HG03060 (cell line): ENCODE measurements at regions not wholly inside any gene's neighbourhood (a gene's known extent, or its start where the extent isn't known, plus 50 kb on each side); places are given as distances from the start of the nearest gene placed in this dataset.

Source experiments
- ATAC-seq: cut with Tn5 transposase; IDR thresholded peaks from one replicate; pipeline ENCODE4 v1.9.1; 2021; ENCODE audit warnings: low read depth, moderate number of reproducible peaks; ENCODE audit not compliant: unreplicated experiment

GRCh38 chr9:79164406-79164805 lies 407.4 kb upstream of the TLE4 start:
- no peak for ATAC-seq

- no peak for ATAC-seq
Measured at GRCh38 chr9:79165020-79165780, 406.6 kb upstream of the TLE4 start.

GRCh38 chr9:79166005-79166404 lies 405.8 kb upstream of the TLE4 start:
- no peak for ATAC-seq

GRCh38 chr9:79170643-79171042 lies 401.1 kb upstream of the TLE4 start:
- ATAC-seq = no peak

- no peak for ATAC-seq
Measured at GRCh38 chr9:79173932-79174331, 397.8 kb upstream of the TLE4 start.

- no peak for ATAC-seq
Measured at GRCh38 chr9:79176014-79176697, 395.6 kb upstream of the TLE4 start.

- ATAC-seq = no peak
Measured at GRCh38 chr9:79184831-79185230, 386.9 kb upstream of the TLE4 start.

- no peak for ATAC-seq
Measured at GRCh38 chr9:79185866-79186265, 385.9 kb upstream of the TLE4 start.

GRCh38 chr9:79189511-79189924 lies 382.2 kb upstream of the TLE4 start:
- no peak for ATAC-seq

GRCh38 chr9:79193001-79193400 lies 378.8 kb upstream of the TLE4 start:
- ATAC-seq = no peak

- no peak for ATAC-seq
Measured at GRCh38 chr9:79193501-79194223, 378.1 kb upstream of the TLE4 start.

- no peak for ATAC-seq
Measured at GRCh38 chr9:79195879-79196278, 375.9 kb upstream of the TLE4 start.

GRCh38 chr9:79196606-79197005 lies 375.2 kb upstream of the TLE4 start:
- ATAC-seq = no peak

- ATAC-seq = no peak
Measured at GRCh38 chr9:79200336-79200735, 371.4 kb upstream of the TLE4 start.

GRCh38 chr9:79201636-79202035 lies 370.1 kb upstream of the TLE4 start:
- no peak for ATAC-seq

GRCh38 chr9:79208791-79209396 lies 362.9 kb upstream of the TLE4 start:
- no peak for ATAC-seq

GRCh38 chr9:79210541-79211243 lies 361.1 kb upstream of the TLE4 start:
- no peak for ATAC-seq

- ATAC-seq = no peak
Measured at GRCh38 chr9:79213417-79214125, 358.2 kb upstream of the TLE4 start.

- ATAC-seq = no peak
Measured at GRCh38 chr9:79215821-79216220, 355.9 kb upstream of the TLE4 start.

- no peak for ATAC-seq
Measured at GRCh38 chr9:79220251-79220650, 351.5 kb upstream of the TLE4 start.
